PC-3 (cell line): ENCODE measurements at regions not wholly inside any gene's neighbourhood (a gene's known extent, or its start where the extent isn't known, plus 50 kb on each side); places are given as distances from the start of the nearest gene placed in this dataset.
A peak's percentile ranks its signal among the peaks of the same experiment; 100 is the strongest.
"Not testable (repeated sequence)": the region's sequence is repeated elsewhere in the genome, so short reads cannot be mapped to it uniquely, and the experiment has no call there.

Experiments
- ATAC-seq: fragments of 200-7000 bp; cut with Tn5 transposase; 2 replicates; pipeline ENCODE4 v1.9.1; 2020; ENCODE audit warnings: mild to moderate bottlenecking, moderate library complexity
- BruUV-seq: library from RNA; stranded (reverse); fragments of 400-500 nt; replicated peaks from 2 replicates; lab custom pipeline; 2021; lab: Mats Ljungman, UMichigan
- CTCF ChIA-PET: fragments of 300-600 bp; sonication (Branson Sonifier 250); formaldehyde crosslinking; loops from one replicate; lab custom pipeline; 2022; ENCODE audit warnings: antibody characterized with exemption; lab: Charles Lee
- POLR2A ChIA-PET: fragments of 300-600 bp; sonication (Branson Sonifier 250); formaldehyde crosslinking; loops from one replicate; lab custom pipeline; 2022; ENCODE audit warnings: antibody characterized with exemption; ENCODE audit not compliant: unreplicated experiment; lab: Charles Lee
- DNase-seq: peaks from one replicate; pipeline ENCODE4 v3.0.0-alpha.2; 2015
- H2AFZ ChIP-seq: fragments of 300-600 bp; sonication (generic); 2 replicates; pipeline ENCODE4 v1.6.0; 2016; ENCODE audit warnings: antibody characterized with exemption, low read length
- H3F3A ChIP-seq: fragments of 300-600 bp; sonication (generic); one replicate; pipeline ENCODE4 v1.6.0; 2017; ENCODE audit warnings: antibody characterized with exemption, low read length, control low read depth, mild to moderate bottlenecking; ENCODE audit not compliant: unreplicated experiment
- H3K27ac ChIP-seq: fragments of 300-600 bp; sonication (generic); 2 replicates; pipeline ENCODE4 v1.5.1; 2016; ENCODE audit warnings: mild to moderate bottlenecking, low read length
- H3K27me3 ChIP-seq: fragments of 300-600 bp; sonication (generic); 2 replicates; pipeline ENCODE4 v1.6.1; 2016; ENCODE audit warnings: low read length, mixed read lengths
- H3K36me3 ChIP-seq: fragments of 300-600 bp; sonication (generic); 2 replicates; pipeline ENCODE4 v1.6.1; 2016; ENCODE audit warnings: low read depth, mixed run types, low read length, mixed read lengths
- H3K4me1 ChIP-seq: fragments of 300-600 bp; sonication (generic); 2 replicates; pipeline ENCODE4 v1.5.1; 2016; ENCODE audit warnings: low read length; ENCODE audit not compliant: insufficient read depth
- H3K4me2 ChIP-seq: fragments of 300-600 bp; sonication (generic); 2 replicates; pipeline ENCODE4 v1.6.0; 2016; ENCODE audit warnings: low read length
- H3K4me3 ChIP-seq: fragments of 300-600 bp; sonication (generic); 2 replicates; pipeline ENCODE4 v1.5.1; 2016; ENCODE audit warnings: mild to moderate bottlenecking, low read length, mixed read lengths
- H3K79me2 ChIP-seq: fragments of 300-600 bp; sonication (generic); 2 replicates; pipeline ENCODE4 v1.6.1; 2017; ENCODE audit warnings: low read length, mixed read lengths
- H3K9ac ChIP-seq: fragments of 300-600 bp; sonication (generic); 2 replicates; pipeline ENCODE4 v1.6.0; 2016; ENCODE audit warnings: mild to moderate bottlenecking, low read length
- H3K9me2 ChIP-seq: fragments of 300-600 bp; sonication (generic); replicated peaks from 2 replicates; pipeline ENCODE4 v1.6.1; 2016; ENCODE audit warnings: mixed run types, low read length, mixed read lengths
- H3K9me3 ChIP-seq: fragments of 300-600 bp; sonication (generic); 2 replicates; pipeline ENCODE4 v1.6.1; 2016; ENCODE audit warnings: low read length, mixed read lengths
- H4K20me1 ChIP-seq: fragments of 300-600 bp; sonication (generic); 2 replicates; pipeline ENCODE4 v1.6.1; 2016; ENCODE audit warnings: low read length, mixed read lengths
- intact Hi-C: fragments of 100-400 bp; cut with micrococcal nuclease; formaldehyde crosslinking; loops from 2 replicates; pipeline ENCODE4 v1.9.0; 2023

DNA sequence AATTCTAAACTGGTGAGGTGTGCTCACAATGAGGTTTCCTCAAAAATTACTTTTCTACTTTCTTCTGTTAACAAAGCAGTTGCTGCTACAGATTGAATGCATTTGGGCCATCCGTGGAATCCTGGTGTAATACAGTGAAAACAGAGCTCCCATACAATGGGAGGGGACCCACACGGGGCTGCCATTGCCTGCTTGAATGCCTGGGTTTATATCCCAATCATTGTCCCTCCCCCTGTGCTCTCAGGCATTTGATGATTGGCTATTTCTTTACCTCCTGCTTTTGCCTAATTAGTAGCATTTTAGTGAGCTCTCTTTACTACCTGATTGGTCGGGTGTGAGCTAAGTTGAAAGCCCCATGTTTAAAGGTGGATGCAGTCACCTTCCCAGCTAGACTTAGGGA, 52.9 kb upstream of the CSF1 start:
- POLR2A ChIA-PET, BruUV-seq, H3F3A ChIP-seq, H3K36me3 ChIP-seq, H3K27me3 ChIP-seq, DNase-seq, H3K9me3 ChIP-seq, H3K4me2 ChIP-seq, H3K4me3 ChIP-seq, H2AFZ ChIP-seq, H3K79me2 ChIP-seq, H3K27ac ChIP-seq, H3K9me2 ChIP-seq, intact Hi-C loops, H4K20me1 ChIP-seq, H3K4me1 ChIP-seq, CTCF ChIA-PET, ATAC-seq, H3K9ac ChIP-seq: not testable (repeated sequence)

DNA sequence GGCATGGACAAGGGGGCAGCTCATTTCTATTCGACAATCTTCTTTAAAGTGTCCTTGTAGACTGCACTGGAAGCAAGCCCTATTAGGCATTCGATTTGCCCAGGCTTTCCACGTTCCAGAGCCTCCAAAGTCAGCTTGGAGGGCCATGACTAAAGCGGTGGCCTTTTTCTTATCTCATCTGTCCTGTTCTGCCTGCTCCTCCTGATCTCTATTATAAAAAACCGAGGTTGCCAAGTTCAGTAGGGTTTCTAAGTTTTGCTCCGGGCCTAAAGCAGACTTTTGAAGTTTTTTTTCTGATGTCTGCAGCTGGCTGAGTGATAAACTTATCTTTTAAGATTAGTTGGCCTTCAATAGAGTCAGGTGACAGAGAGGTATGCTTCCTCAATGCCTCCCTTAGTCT, 54.7 kb upstream of the CSF1 start:
- DNase-seq, H3K4me1 ChIP-seq, ATAC-seq, H3K9me2 ChIP-seq, H3K79me2 ChIP-seq, H3K9ac ChIP-seq, H3K27me3 ChIP-seq, H3K4me3 ChIP-seq, POLR2A ChIA-PET, CTCF ChIA-PET, H3K36me3 ChIP-seq, H3K9me3 ChIP-seq, H3K27ac ChIP-seq, H2AFZ ChIP-seq, H4K20me1 ChIP-seq, H3K4me2 ChIP-seq, H3F3A ChIP-seq, intact Hi-C loops, BruUV-seq: not testable (repeated sequence)

DNA sequence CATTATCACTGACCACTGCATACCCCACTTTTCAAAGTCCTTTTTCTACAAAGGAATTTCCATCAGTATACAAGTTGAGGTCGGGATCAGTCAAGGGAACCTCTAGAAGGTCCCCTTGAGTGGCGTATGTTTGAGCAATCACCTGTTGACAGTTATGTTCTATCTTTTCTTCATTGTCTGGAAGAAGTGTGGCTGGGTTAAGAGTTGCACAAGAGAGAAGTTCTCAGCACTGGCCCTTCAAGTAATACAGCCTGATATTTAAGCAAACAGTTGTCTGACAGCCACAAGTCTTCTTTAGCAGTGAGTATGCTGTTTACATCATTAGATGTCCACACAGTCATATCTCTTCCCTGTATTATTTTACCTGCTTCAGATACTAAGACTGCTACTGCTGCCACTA, 56.7 kb upstream of the CSF1 start:
- BruUV-seq, H4K20me1 ChIP-seq, POLR2A ChIA-PET, H3K9me2 ChIP-seq, H3K79me2 ChIP-seq, DNase-seq, H3K4me3 ChIP-seq, H3K9ac ChIP-seq, H3K9me3 ChIP-seq, H3F3A ChIP-seq, H3K27me3 ChIP-seq, H3K36me3 ChIP-seq, H3K27ac ChIP-seq, H2AFZ ChIP-seq, ATAC-seq, CTCF ChIA-PET, H3K4me2 ChIP-seq: not testable (repeated sequence)
- intact Hi-C loops, result loop anchor here (2.0 kb wide), 1 partner anchor 71 kb away; no protein-coding TSS in a partner anchor
- peaks cover 21% of the 10 kb centered on the region for H3K4me1 ChIP-seq

DNA sequence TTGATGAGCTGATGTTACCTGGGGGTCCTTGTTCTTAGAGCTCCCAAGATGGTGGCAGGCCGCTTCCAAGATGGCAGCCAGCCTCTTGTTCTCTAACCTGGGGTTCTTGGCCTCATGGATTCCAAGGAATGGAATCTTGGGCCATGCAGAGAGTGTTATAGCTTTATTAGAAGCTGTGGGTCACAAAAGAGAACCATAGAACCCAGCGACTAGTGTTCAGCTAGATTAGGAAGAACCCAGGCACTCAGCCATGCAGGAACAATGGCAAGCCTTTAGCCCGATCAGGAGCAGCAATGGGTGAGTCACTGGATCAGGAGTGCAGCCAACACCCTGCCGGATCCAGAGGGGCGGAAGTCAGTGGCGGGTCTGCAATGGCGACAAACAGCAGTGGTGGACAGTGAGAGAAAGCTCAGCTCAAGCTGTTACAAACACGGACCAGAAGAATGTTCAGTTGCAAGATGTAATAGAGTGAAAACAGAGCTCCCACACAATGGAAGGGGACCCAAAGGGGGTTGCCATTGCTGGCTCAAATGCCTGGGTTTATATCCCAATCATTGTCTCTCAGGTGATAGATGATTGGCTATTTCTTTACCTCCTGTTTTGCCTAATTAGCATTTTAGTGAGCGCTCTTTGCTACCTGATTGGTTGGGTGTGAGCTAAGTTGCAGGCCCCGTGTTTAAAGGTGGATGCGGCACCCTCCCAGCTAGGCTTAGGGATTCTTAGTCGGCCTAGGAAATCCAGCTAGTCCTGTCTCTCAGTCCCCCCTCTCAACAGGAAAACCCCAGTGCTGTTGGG, 58.2 kb upstream of the CSF1 start:
- DNase-seq (peak; percentile 80), ATAC-seq (peak; percentile 93)
- H3K27me3 ChIP-seq, H3K9ac ChIP-seq, H3K79me2 ChIP-seq, H3K9me3 ChIP-seq, H4K20me1 ChIP-seq, H3K9me2 ChIP-seq, POLR2A ChIA-PET, H3K36me3 ChIP-seq, BruUV-seq, H3K4me3 ChIP-seq, H3F3A ChIP-seq: not testable (repeated sequence)
- H2AFZ ChIP-seq, result peak overlapping the region; percentile 73
- peak overlapping the region; percentile 31; the same call in 1 of the 2 replicates for H3K4me2 ChIP-seq
- CTCF ChIA-PET, result interaction anchor here (0.8 kb wide), 1 partner anchor 132 kb away, joined by 4 read pairs; the partner anchor contains the start of gene AHCYL1
- peaks cover 21% of the 10 kb centered on the region for H3K4me1 ChIP-seq
- intact Hi-C loops, result loop anchor here (2.0 kb wide), 1 partner anchor 70 kb away; no protein-coding TSS in a partner anchor
- peak overlapping the region; percentile 25 for H3K27ac ChIP-seq
